GM21423 (cell line): ENCODE measurements at regions not wholly inside any gene's neighbourhood (a gene's known extent, or its start where the extent isn't known, plus 50 kb on each side); places are given as distances from the start of the nearest gene placed in this dataset.

ENCODE experiments used
- ATAC-seq: cut with Tn5 transposase; IDR thresholded peaks from one replicate; pipeline ENCODE4 v1.9.1; 2021; ENCODE audit warnings: mild to moderate bottlenecking, moderate library complexity; ENCODE audit not compliant: unreplicated experiment

DNA sequence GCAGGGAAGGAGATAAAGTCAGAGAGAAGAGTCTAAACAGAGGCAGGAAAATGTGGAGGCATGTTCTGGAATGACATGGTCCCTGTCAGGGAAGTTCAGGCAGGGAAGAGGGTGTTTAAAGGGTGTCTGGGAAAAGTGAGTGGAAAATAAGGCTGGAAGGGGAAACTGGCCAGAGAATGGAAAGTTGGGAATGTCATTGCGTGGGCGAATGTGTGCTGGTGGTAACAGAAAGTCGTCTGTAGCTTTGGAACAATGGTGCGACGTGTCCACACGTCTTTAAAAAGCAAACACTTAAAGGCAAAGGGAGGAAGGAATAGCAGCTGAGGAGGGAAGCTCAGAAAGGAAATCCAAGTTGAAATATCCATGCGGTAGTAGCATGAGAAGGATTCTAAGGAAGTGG lies 469.5 kb upstream of the SALL3 start:
- no peak for ATAC-seq

- ATAC-seq: no peak
Measured at GRCh38 chr18:78510636-78511035, 469.0 kb upstream of the SALL3 start.

DNA sequence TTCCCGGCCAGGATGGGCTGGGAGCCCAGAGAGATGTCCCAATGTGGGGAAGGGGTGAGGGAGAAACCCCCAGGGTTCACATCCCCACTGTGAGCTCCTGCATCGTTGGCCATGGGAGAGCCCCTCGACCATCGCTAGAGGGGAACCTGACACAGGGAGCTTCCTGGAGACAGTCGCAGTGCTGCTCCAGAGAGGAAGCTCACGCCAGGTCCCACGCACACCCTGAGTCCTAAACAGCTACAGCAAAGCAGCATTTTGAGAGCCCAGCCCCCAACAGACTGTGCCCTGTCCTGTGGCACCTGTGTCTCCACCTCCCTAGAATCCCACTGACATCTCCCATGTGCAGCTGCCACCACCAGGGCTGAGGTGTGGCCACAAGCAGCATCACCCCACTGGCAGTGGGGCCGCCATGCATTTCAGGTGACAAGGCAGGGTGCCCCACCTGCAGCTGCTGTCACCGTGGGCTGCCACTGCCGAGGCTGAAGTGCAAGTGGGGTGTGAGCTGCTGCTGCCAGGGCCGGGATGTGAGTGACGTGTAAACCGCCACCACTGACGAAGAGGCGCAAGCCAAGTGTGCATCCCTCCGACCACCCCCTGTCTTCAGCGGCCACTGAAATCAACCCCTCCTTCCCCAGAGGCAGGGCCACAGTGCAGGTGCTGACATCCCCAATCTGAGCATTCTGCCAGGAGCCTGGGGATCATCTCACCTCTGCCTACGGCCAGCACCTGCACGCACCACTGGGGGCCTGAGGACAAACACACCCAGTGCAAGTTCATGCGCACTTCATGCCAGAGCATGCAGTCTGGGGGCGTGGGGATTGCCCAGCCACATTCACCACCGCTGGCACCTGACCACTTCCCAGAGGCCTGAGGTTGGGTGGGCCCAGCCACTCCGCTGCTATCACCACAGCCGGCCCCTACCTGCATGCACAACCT lies 467.7 kb upstream of the SALL3 start:
- no peak for ATAC-seq

DNA sequence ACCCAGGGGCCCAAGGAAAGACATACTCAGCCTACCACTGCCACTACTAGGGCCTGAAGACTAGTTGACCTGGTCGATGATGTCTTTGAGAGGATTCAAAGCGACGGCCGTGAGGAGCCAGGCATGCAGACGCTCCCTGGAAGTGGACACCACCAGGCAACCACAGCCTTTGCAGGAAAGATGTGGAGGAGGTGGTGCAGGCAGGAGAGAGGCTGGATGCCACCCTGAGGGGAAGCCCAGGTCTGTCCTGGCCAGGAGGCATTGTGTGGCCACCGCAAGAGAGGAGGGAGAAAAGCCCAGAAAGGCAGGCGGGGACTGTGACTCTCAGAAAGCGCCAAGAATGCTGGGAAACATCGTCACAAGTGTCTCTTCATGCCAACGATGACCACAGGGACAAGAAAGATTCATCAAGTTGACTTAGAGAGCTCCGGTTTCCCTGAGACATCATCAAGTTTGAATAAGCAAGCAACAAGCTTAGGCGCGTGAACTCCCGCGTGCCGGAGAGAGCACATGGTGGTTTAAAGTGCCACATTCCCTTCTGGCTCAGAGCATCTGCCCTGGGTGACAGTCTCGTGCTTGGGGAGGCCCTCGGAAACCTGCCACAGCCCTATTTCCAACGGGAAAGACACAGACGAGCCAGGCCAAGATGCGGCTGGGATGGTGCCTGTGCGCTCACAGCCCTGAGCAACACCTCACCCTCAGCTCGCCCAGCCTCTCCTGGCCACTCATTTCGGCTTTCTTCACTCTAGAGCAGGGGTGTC lies 464.5 kb upstream of the SALL3 start:
- ATAC-seq: no peak

- ATAC-seq: no peak
Measured at GRCh38 chr18:78517328-78517727, 462.3 kb upstream of the SALL3 start.

- ATAC-seq: no peak
Measured at GRCh38 chr18:78517973-78518372, 461.6 kb upstream of the SALL3 start.

- no peak for ATAC-seq
Measured at GRCh38 chr18:78518805-78519204, 460.8 kb upstream of the SALL3 start.

GRCh38 chr18:78519394-78520062 lies 460.1 kb upstream of the SALL3 start:
- ATAC-seq: no peak

DNA sequence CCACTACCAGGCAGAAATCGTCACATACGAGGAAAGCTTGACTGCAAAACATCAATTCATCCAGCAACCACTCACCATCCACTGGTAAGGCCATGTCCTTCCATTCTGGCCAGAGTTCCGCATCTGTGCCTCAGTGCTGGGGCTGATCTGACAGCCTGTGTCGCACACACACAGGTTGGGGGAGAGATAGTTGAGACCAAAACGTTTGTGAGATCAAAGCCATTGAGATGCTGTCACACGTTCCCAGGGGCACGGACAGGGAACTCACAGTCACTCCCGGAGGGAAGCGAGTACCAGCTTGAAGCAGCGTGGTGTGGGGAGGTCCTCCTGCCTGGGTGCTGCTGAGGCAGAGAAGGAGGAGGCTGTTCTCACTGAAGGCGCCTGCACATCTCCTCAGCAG lies 458.5 kb upstream of the SALL3 start:
- ATAC-seq: no peak

GRCh38 chr18:78521744-78522143 lies 457.9 kb upstream of the SALL3 start:
- ATAC-seq: no peak

GRCh38 chr18:78522507-78522906 lies 457.1 kb upstream of the SALL3 start:
- ATAC-seq: no peak

- no peak for ATAC-seq
Measured at GRCh38 chr18:78523850-78524249, 455.8 kb upstream of the SALL3 start.

GRCh38 chr18:78525366-78526111 lies 454.1 kb upstream of the SALL3 start:
- ATAC-seq: no peak

- no peak for ATAC-seq
Measured at GRCh38 chr18:78526275-78526674, 453.3 kb upstream of the SALL3 start.

- no peak for ATAC-seq
Measured at GRCh38 chr18:78526923-78527711, 452.5 kb upstream of the SALL3 start.

DNA sequence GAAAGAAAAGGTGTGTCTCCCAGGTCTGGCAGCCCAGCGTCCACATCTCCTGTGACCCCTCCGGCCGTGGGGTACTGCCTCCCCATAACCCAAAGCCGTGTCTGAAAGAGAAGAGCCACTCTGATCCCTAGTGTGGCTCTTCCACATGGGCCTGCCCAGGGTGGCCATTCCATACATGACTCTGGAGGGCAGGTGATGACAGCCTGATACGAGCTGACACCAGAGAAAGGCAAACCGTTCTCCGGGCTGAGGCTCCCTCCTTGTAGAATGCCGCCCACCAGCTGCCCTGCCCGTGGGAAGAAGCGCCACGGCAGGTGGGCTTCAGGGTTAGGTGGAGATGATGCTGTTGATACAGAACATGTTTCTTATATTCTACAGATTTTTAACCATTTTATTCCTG lies 451.6 kb upstream of the SALL3 start:
- no peak for ATAC-seq

GRCh38 chr18:78528411-78529258 lies 451.0 kb upstream of the SALL3 start:
- no peak for ATAC-seq

DNA sequence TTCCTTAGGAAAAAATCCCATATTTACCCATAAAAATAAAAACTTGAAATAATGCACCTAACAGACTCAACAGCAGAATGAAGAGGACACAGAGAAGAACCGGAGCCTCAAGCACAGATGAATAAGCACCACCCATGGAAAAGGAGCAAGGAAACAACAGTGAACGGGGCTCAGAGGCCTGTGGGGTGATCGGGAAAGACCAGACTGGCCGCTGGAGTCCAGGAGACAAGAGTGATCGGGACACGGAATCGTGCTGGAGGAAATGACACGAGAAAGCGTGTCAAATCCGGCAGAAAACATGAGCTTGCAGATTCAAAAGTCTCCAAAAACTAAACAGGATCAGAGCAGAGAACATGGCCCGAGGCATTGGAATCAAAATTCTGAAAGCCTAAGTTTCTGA lies 448.0 kb upstream of the SALL3 start:
- ATAC-seq: no peak
